Large intestine (tissue), 3 donors: ENCODE measurements at regions not wholly inside any gene's neighbourhood (a gene's known extent, or its start where the extent isn't known, plus 50 kb on each side); places are given as distances from the start of the nearest gene placed in this dataset.

Experiments used
- DNase-seq, 2 donors: peaks; one replicate each; pipeline versions ENCODE4 v3.0.0 to v3.0.0-alpha.2; 2013
- H3K27ac ChIP-seq: one replicate; pipeline ENCODE4 v1.5.1; 2013; ENCODE audit warnings: low read length
- H3K27me3 ChIP-seq: 2 replicates; pipeline ENCODE4 v1.6.1; 2013; ENCODE audit warnings: low read length; ENCODE audit not compliant: control insufficient read depth, insufficient read depth
- H3K36me3 ChIP-seq: 2 replicates; pipeline ENCODE4 v1.6.1; 2013; ENCODE audit warnings: low read length; ENCODE audit not compliant: control insufficient read depth, insufficient read depth
- H3K4me1 ChIP-seq: one replicate; pipeline ENCODE4 v1.6.1; 2013; ENCODE audit warnings: low read length; ENCODE audit not compliant: control insufficient read depth, insufficient read depth
- H3K4me3 ChIP-seq: one replicate; pipeline ENCODE4 v1.5.1; 2013; ENCODE audit warnings: low read length
- H3K9me3 ChIP-seq: one replicate; pipeline ENCODE4 v1.6.1; 2013; ENCODE audit warnings: mild to moderate bottlenecking, low read depth, low read length, moderate library complexity; ENCODE audit not compliant: control insufficient read depth
- WGBS: methylation state at CpG from one replicate; pipeline ENCODE4 v1.1.5; 2013; ENCODE audit warnings: low lambda C conversion rate; ENCODE audit not compliant: insufficient coverage; 5-methylcytosine and 5-hydroxymethylcytosine counted together

DNA sequence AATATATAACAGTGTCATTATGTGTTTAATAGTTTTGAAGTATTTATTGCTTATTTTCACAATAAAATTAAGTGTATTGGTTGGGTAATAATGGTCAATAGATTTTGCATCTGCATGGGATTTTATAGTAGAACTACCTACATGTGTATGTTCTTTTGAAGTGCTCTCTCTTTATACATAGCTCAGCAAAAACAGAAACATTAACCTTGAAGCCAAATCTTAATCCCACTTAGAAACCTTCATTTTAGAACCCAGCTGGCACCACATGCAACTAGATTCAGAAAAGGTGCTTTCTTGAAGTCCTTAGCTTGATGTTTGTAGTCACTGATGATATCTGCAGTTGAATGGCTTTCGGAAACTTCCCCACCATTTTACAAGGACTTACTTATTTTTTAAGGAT lies 146.9 kb upstream of the IL12A start:
- no peak for DNase-seq
- H3K27me3 ChIP-seq: peaks cover 8% of the 10 kb centered on the region
- H3K36me3 ChIP-seq: no peaks in the 10 kb centered on the region
- no peak overlapping the region for H3K4me3 ChIP-seq
- no CpG with 5 or more reads among the region's 1 CpG for WGBS
- H3K4me1 ChIP-seq: no peaks in the 10 kb centered on the region
- H3K27ac ChIP-seq: no peak overlapping the region
- H3K9me3 ChIP-seq: no peaks in the 10 kb centered on the region

DNA sequence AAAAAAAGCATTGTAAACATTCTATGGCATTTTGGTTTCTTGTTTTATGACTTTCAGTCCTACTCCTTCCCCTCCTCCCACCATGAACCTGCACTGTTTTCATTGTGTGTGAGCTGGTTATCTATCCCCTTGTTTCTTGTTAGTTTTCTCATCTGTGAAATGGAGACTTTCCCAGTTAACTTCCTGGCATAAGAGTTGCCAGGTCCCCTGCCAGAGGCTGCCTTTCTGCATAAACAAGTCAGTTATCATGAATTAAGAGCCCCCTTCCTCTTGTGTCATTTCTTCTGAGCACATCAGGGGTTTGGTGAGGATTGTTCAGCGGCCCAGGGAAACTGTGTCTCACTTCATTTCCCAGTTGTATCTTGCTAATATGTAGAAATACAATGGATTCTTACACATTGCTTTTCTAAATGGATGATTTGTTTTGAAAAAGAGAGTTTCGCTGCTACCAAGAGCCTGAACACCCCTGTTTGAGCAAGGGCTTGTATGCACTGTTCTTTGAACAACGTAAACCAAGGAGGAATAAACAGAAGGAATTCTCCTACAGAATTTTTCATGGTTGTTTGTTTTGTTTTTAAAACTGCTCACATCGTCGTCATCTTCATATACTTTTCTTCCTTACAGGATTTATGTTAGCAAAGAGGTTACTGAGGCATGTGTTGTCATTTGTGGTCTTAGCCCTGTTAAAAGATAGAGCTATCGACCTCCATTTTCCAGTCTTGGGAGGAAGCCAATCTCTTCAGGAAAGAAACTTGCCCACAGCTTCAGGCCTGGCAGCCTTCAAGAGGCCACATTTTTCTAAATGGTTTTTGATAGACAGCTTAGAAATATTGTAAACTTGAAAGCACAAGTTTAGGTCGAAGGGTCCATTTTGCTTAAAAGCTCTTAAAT lies 144.6 kb upstream of the IL12A start:
- WGBS: 100% methylated on average over 2 of the region's 7 CpGs
- H3K27ac ChIP-seq: peak overlapping the region; percentile 1
- no peaks in the 10 kb centered on the region for H3K4me1 ChIP-seq
- H3K4me3 ChIP-seq: no peak overlapping the region
- no peaks in the 10 kb centered on the region for H3K9me3 ChIP-seq
- H3K27me3 ChIP-seq: peaks cover 8% of the 10 kb centered on the region
- no peaks in the 10 kb centered on the region for H3K36me3 ChIP-seq
- no peak for DNase-seq

DNA sequence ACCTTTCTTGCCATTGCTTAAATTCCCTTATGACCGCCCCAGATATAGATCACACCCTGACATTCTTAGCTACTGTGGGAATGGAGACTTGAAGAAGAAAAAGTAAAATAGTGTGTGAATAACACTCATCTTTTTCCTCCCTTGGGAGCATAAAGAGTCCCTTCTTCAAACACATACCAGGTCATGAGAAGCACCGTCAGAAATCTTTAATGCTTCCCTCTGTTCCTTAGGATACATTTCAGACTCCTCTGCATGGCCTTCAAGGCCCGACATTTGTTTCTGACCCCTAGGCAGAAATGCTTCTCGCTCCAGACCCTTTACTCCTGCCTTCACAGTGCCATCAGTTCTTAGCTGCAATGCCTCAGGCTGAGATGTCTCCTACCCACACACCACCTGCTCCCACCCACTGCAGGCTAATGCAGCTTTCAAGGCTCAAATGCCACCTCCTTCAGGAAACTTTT lies 143.8 kb upstream of the IL12A start:
- DNase-seq: no peak
- Histone ChIP-seq H3K4me1 (no peaks in the 10 kb centered on the region), H3K4me3 (no peak overlapping the region), H3K36me3 (no peaks in the 10 kb centered on the region), H3K9me3 (no peaks in the 10 kb centered on the region), H3K27me3 (peaks cover 4% of the 10 kb centered on the region), H3K27ac (peak overlapping the region; percentile 6)
- 80% methylated on average over 1 of the region's 4 CpGs for WGBS

DNA sequence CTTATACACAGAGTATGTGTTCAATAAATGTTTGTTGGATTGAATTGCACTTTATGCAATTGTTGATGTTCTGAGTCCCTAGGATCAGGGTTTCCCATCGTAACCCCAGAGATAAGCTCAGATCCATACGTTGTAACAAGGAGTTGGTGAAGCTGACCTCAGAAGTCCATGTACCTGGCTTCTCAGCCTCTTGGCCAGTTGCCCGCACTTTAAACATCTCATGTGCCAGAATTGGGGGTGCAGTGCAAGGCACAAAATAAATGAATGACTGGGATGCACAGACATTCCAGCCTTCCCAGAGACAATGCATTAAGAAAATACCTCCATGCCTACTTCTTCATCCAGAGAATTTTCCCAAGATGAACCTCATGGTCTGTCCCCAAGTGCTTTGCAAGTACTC lies 142.9 kb upstream of the IL12A start:
- no peaks in the 10 kb centered on the region for H3K36me3 ChIP-seq
- no CpG with 5 or more reads among the region's 3 CpGs for WGBS
- no peaks in the 10 kb centered on the region for H3K27me3 ChIP-seq
- DNase-seq: no peak
- no peak overlapping the region for H3K27ac ChIP-seq
- H3K9me3 ChIP-seq: no peaks in the 10 kb centered on the region
- no peaks in the 10 kb centered on the region for H3K4me1 ChIP-seq
- H3K4me3 ChIP-seq: no peak overlapping the region

DNA sequence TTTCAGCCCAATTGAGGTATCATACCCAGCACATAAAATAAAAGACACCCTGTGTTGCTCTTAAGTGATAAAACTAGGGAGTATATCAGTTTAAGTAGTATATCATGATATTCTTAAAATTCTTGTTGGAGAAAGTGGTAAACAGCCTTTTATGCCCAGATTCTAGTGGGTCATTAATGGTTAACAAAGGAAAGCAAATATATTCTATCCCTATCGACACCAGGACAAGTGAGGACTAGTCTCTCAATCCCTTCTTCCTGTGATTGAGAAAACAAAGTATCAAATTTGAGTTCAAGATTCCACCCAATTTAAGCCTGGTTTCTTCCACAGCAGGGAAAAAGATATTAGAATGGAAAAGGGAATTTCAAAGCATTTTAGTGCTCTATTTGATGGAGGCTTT lies 142.4 kb upstream of the IL12A start:
- no peaks in the 10 kb centered on the region for H3K27me3 ChIP-seq
- H3K4me1 ChIP-seq: no peaks in the 10 kb centered on the region
- no peaks in the 10 kb centered on the region for H3K9me3 ChIP-seq
- H3K4me3 ChIP-seq: no peak overlapping the region
- H3K27ac ChIP-seq: no peak overlapping the region
- no peaks in the 10 kb centered on the region for H3K36me3 ChIP-seq
- no peak for DNase-seq
- WGBS: no CpG with 5 or more reads among the region's 1 CpG

DNA sequence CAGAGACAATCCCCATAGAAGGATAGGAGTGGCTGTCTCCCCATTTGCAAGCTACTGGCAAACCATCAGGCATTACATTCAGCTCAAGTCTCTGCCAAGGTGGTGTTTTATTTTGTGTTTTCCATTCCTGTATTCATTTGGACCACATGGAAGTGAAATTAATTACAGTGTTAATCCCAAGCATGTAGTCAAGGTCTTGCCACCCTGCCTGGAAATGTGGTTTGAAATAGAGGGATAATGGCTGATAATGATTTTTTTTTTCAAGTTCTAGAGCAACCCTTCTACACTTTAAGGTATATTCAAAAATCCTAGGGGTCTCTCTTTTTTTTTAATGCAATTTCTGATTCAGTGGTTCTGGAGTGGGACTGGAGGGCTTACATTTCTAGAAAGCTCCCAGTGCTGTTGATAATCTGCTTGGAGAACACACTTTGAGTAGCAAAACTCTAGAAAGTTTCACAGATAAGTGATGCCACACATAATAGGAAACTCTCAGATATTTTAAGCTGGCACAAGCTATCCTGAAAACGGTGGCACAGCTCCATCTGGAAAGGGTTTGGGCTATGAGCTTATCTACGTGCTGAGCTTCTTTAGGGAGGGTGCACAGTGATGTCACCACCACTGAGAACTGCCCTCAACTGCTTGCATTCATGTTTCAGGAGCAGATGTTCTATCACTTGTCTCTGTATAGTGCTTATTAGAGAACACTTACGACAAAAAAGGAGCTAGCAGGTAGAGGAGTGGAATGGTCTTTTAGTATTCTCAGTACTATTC lies 140.1 kb upstream of the IL12A start:
- DNase-seq: no peak
- Histone ChIP-seq H3K27ac (no peak overlapping the region), H3K4me1 (no peaks in the 10 kb centered on the region), H3K27me3 (no peaks in the 10 kb centered on the region), H3K4me3 (no peak overlapping the region), H3K9me3 (no peaks in the 10 kb centered on the region), H3K36me3 (no peaks in the 10 kb centered on the region)
- no CpG with 5 or more reads among the region's 3 CpGs for WGBS

DNA sequence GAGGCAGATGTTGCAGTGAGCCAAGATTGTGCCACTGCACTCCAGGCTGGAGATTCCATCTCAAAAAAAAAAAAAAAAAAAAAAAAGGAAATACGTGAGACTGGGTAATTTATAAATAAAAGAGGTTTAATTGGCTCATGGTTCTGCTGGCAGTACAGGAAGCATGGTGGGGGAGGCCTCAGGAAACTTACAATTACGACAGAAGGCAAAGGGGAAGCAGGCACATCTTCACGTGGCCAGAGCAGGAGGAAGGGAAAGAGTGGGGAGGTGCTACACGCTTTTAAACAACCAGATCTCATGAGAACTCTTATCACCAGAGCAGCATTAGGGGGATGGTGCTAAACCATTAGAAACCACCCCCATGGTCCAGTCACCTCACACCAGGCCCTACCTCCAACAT lies 138.2 kb upstream of the IL12A start:
- no peak for DNase-seq
- Histone ChIP-seq H3K27me3 (no peaks in the 10 kb centered on the region), H3K4me1 (no peaks in the 10 kb centered on the region), H3K9me3 (no peaks in the 10 kb centered on the region), H3K36me3 (no peaks in the 10 kb centered on the region), H3K4me3 (no peak overlapping the region), H3K27ac (no peak overlapping the region)
- WGBS: no CpG with 5 or more reads among the region's 4 CpGs

DNA sequence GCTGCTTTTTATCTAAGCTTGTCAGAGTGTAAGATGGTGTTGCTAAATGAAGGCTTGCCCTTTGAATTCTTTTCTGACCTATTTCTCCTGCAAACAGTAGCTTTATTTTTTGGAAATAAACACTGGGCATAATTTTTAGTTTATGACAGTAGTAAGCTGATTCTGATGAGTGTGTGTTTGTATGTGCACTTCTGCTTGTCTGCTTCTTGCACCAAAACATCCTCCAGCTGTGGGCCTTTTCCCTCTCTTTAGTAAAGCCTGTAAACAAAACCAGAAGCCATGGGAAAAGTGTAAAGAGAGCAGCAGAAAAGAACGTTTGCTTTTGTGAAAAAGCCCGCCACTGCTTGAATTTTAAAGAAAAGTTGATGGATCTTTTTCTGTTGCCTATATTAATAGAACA lies 136.4 kb upstream of the IL12A start:
- no peak for DNase-seq
- no peaks in the 10 kb centered on the region for H3K9me3 ChIP-seq
- no peak overlapping the region for H3K4me3 ChIP-seq
- peaks cover 3% of the 10 kb centered on the region for H3K4me1 ChIP-seq
- WGBS: no CpG with 5 or more reads among the region's 2 CpGs
- no peaks in the 10 kb centered on the region for H3K36me3 ChIP-seq
- H3K27me3 ChIP-seq: no peaks in the 10 kb centered on the region
- H3K27ac ChIP-seq: peak overlapping the region; percentile 58

DNA sequence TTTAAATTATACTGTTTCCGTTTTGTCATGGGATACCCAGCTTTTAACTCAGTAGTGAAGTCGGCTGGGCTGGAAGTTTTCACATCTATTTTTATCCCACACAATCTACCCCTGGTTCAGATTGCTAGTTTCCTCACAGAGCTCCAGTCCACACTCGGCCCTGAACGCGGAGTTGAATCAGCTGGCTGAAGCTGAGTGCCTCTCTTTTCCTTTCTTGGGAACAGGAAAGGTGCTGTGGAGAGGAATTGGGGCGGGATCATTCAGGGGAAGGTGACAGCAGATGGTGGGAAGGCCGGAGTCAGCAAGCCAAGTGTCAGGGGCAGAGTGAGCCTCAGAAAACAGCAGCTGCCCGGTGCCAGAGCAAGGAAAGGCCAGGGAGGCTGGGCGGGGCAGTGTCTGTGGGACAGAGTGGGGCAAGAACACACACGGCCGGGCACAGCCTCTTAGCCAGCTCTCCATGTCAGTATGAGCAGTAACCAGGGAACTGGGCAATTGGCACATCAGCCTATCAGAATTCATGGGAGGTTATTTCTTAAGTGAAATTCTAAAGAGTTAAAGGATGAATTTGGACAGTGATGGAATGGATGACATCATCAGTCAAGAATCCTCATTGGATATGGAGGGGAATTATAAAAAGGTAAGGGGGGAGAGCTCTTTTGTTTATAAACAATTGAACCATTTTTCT lies 135.7 kb upstream of the IL12A start:
- Histone ChIP-seq H3K4me1 (peaks cover 3% of the 10 kb centered on the region), H3K27me3 (no peaks in the 10 kb centered on the region), H3K4me3 (no peak overlapping the region), H3K9me3 (no peaks in the 10 kb centered on the region), H3K36me3 (no peaks in the 10 kb centered on the region), H3K27ac (peak overlapping the region; percentile 58)
- peak in 1 of 2 donors; percentile 29 for DNase-seq
- 43% methylated on average over 3 of the region's 11 CpGs for WGBS

DNA sequence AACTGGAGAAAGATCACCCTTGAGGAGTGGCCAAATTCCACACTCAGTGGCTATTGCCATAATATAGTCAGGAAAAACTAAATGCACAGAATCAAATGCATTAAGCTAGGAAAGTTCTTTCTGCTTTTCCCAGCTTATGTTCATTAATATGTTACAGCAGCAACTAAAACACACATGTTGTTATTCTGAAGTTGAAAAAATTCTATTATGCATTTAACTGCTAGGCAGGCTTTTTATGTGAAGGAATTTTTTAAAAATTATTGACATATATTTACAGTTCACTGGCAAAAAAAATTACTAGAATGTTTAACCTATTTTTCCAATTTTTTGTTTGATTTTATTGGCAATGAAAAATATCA lies 135.2 kb upstream of the IL12A start:
- Histone ChIP-seq H3K36me3 (no peaks in the 10 kb centered on the region), H3K9me3 (no peaks in the 10 kb centered on the region), H3K27me3 (no peaks in the 10 kb centered on the region), H3K4me1 (peaks cover 3% of the 10 kb centered on the region), H3K27ac (peak overlapping the region; percentile 58), H3K4me3 (no peak overlapping the region)
- no peak for DNase-seq
